ENCODE measurements at regions not wholly inside any gene's neighbourhood (a gene's known extent, or its start where the extent isn't known, plus 50 kb on each side); places are given as distances from the start of the nearest gene placed in this dataset.

GRCh38 chr18:51437280-51438271 lies 240.1 kb upstream of the MEX3C start:
- TF ChIP-seq CTCF (IDR thresholded peaks at IDR 0.05; ENCODE audit: low read depth, low read length) (no peak), EZH2phosphoT487 (IDR thresholded peaks at IDR 0.05; ENCODE audit: low read depth) (no peak)
